HEK293 (cell line): ENCODE measurements at regions not wholly inside any gene's neighbourhood (a gene's known extent, or its start where the extent isn't known, plus 50 kb on each side); places are given as distances from the start of the nearest gene placed in this dataset.

Experiments
- CTCF ChIA-PET: fragments of 350-600 bp; formaldehyde crosslinking; extraction: SDS; loops from one replicate; lab custom pipeline; 2021; ENCODE audit warnings: antibody characterized with exemption; lab: Yijun Ruan, JAX
- POLR2A ChIA-PET: fragments of 300-600 bp; formaldehyde crosslinking; extraction: SDS; loops from one replicate; lab custom pipeline; 2020; ENCODE audit warnings: antibody characterized with exemption, inconsistent platforms; lab: Yijun Ruan, JAX
- H3K27ac ChIP-seq: fragments of 200-500 bp; sonication (Bioruptor generic); 2 replicates; pipeline ENCODE4 v1.5.1; 2014; ENCODE audit warnings: low read depth, low read length, control low read depth, inconsistent platforms; ENCODE audit errors: extremely low read depth
- H3K36me3 ChIP-seq, 2 experiments: fragments of 200-500 bp in 1 of 2; sonication (Bioruptor generic) in 1 of 2; 1 replicate in 1 of 2; 2 replicates in 1 of 2; pipeline ENCODE4 v1.5.1; 2014 to 2017; ENCODE audit warnings: inconsistent platforms in 2 of 2, low read length in 2 of 2; ENCODE audit not compliant: control insufficient read depth in 2 of 2, insufficient read depth in 1 of 2
- H3K4me1 ChIP-seq: fragments of 200-500 bp; sonication (Bioruptor generic); 2 replicates; pipeline ENCODE4 v1.5.1; 2014; ENCODE audit warnings: mild to moderate bottlenecking, low read length, inconsistent platforms; ENCODE audit not compliant: control insufficient read depth, insufficient read depth
- H3K4me3 ChIP-seq: 2 replicates; pipeline ENCODE4 v1.5.1; 2011; ENCODE audit warnings: low read depth, mild to moderate bottlenecking, control low read depth, low read length, moderate library complexity
- H3K9me3 ChIP-seq: fragments of 200-500 bp; sonication (Bioruptor generic); 2 replicates; pipeline ENCODE4 v1.5.1; 2014; ENCODE audit warnings: low read depth, low read length, inconsistent platforms; ENCODE audit not compliant: control insufficient read depth, insufficient read depth
- AEBP2 ChIP-seq: fragments of 450-650 bp; formaldehyde crosslinking; IDR thresholded peaks from 2 replicates; pipeline ENCODE4 v1.5.1; 2016; ENCODE audit warnings: missing biosample characterization, missing genetic modification characterization, borderline replicate concordance
- CTCF ChIP-seq: fragments of 450-650 bp; formaldehyde crosslinking; IDR thresholded peaks from 2 replicates; pipeline ENCODE4 v1.5.1; 2016; ENCODE audit warnings: missing biosample characterization, missing genetic modification characterization
- REPIN1 ChIP-seq: fragments of 450-650 bp; formaldehyde crosslinking; IDR thresholded peaks from 2 replicates; pipeline ENCODE4 v1.5.1; 2017; ENCODE audit warnings: missing biosample characterization, missing genetic modification characterization, low read depth
- ZBTB44 ChIP-seq: fragments of 450-650 bp; IDR thresholded peaks from 2 replicates; pipeline ENCODE4 v1.5.1; 2018; ENCODE audit warnings: missing biosample characterization, mild to moderate bottlenecking, missing genetic modification characterization
- ZBTB49 ChIP-seq: fragments of 450-650 bp; formaldehyde crosslinking; IDR thresholded peaks from 2 replicates; pipeline ENCODE4 v1.5.1; 2016; ENCODE audit warnings: missing biosample characterization, missing genetic modification characterization, low read depth
- ZNF114 ChIP-seq: fragments of 450-650 bp; formaldehyde crosslinking; IDR thresholded peaks from 2 replicates; pipeline ENCODE4 v1.5.0; 2017; ENCODE audit warnings: missing biosample characterization, missing genetic modification characterization
- ZNF133 ChIP-seq: fragments of 450-650 bp; formaldehyde crosslinking; IDR thresholded peaks from 2 replicates; pipeline ENCODE4 v1.5.1; 2016; ENCODE audit warnings: missing biosample characterization, missing genetic modification characterization
- ZNF202 ChIP-seq: fragments of 450-650 bp; formaldehyde crosslinking; IDR thresholded peaks from 2 replicates; pipeline ENCODE4 v1.5.1; 2016; ENCODE audit warnings: missing biosample characterization, missing genetic modification characterization, borderline replicate concordance
- ZNF211 ChIP-seq: fragments of 450-650 bp; formaldehyde crosslinking; IDR thresholded peaks from 2 replicates; pipeline ENCODE4 v1.5.1; 2016; ENCODE audit warnings: low read depth, missing biosample characterization, missing genetic modification characterization
- ZNF48 ChIP-seq: fragments of 450-650 bp; formaldehyde crosslinking; IDR thresholded peaks from 2 replicates; pipeline ENCODE4 v1.5.1; 2016; ENCODE audit warnings: missing biosample characterization, missing genetic modification characterization
- ZNF518A ChIP-seq: fragments of 450-650 bp; formaldehyde crosslinking; conservative IDR thresholded peaks from 2 replicates; pipeline ENCODE4 v1.5.1; 2016; ENCODE audit warnings: low read depth, missing biosample characterization, missing genetic modification characterization
- ZNF544 ChIP-seq: fragments of 450-650 bp; formaldehyde crosslinking; IDR thresholded peaks from 2 replicates; pipeline ENCODE4 v1.5.0; 2017; ENCODE audit warnings: missing biosample characterization, missing genetic modification characterization
- ZNF548 ChIP-seq: fragments of 450-650 bp; formaldehyde crosslinking; IDR thresholded peaks from 2 replicates; pipeline ENCODE4 v1.5.1; 2016; ENCODE audit warnings: missing biosample characterization, missing genetic modification characterization
- ZNF558 ChIP-seq: fragments of 450-650 bp; formaldehyde crosslinking; IDR thresholded peaks from 2 replicates; pipeline ENCODE4 v1.5.1; 2016; ENCODE audit warnings: missing biosample characterization, missing genetic modification characterization
- ZNF76 ChIP-seq: fragments of 450-650 bp; formaldehyde crosslinking; IDR thresholded peaks from 2 replicates; pipeline ENCODE4; 2016; ENCODE audit warnings: low read depth, missing biosample characterization, missing genetic modification characterization, borderline replicate concordance
- ZSCAN16 ChIP-seq: fragments of 450-650 bp; formaldehyde crosslinking; IDR thresholded peaks from 2 replicates; pipeline ENCODE4 v1.5.1; 2016; ENCODE audit warnings: missing biosample characterization, missing genetic modification characterization
- ZSCAN4 ChIP-seq: fragments of 450-650 bp; formaldehyde crosslinking; IDR thresholded peaks from 2 replicates; pipeline ENCODE4 v1.5.1; 2017; ENCODE audit warnings: missing biosample characterization, missing genetic modification characterization

- CTCF ChIA-PET = interaction anchor here (0.7 kb wide), 1 partner anchor 1581 kb away, joined by 3 read pairs; no protein-coding TSS in a partner anchor
These were observed 382.4 kb upstream of the SMIM21 start for GRCh38 chr18:75809926-75810255.

GRCh38 chr18:75809151-75809925 lies 381.8 kb upstream of the SMIM21 start:
- H3K9me3 ChIP-seq = no peaks in the 10 kb centered on the region
- no peak overlapping the region for H3K4me3 ChIP-seq
- TF ChIP-seq ZSCAN16 (tag by site-specific recombination) (no peak), ZNF211 (tag by site-specific recombination) (no peak), ZNF558 (no peak), ZNF114 (tag by site-specific recombination) (no peak)
- peaks cover 4% of the 10 kb centered on the region; the same call in 1 of the 2 replicates for H3K4me1 ChIP-seq
- H3K27ac ChIP-seq = no peak overlapping the region
- POLR2A ChIA-PET = no interaction called here
- CTCF ChIA-PET = no interaction called here
- H3K36me3 ChIP-seq = no peaks in the 10 kb centered on the region

More at GRCh38 chr18:75809926-75810255, 382.4 kb upstream of the SMIM21 start:
- POLR2A ChIA-PET = no interaction called here
- Histone ChIP-seq H3K36me3 (no peaks in the 10 kb centered on the region), H3K9me3 (no peaks in the 10 kb centered on the region), H3K4me3 (no peak overlapping the region), H3K4me1 (peaks cover 4% of the 10 kb centered on the region; the same call in 1 of the 2 replicates), H3K27ac (no peak overlapping the region)
- TF ChIP-seq ZBTB44 (no peak), ZNF48 (tag by site-specific recombination) (no peak), ZNF544 (tag by site-specific recombination) (no peak), ZNF133 (no peak), ZBTB49 (tag by site-specific recombination) (no peak), ZNF202 (tag by site-specific recombination) (no peak), AEBP2 (no peak), ZNF76 (tag by site-specific recombination) (no peak)

GRCh38 chr18:75805265-75805664 lies 377.8 kb upstream of the SMIM21 start:
- Histone ChIP-seq H3K9me3 (no peaks in the 10 kb centered on the region), H3K4me1 (no peaks in the 10 kb centered on the region), H3K27ac (no peak overlapping the region), H3K36me3 (no peaks in the 10 kb centered on the region), H3K4me3 (no peak overlapping the region)
- POLR2A ChIA-PET = no interaction called here
- CTCF ChIA-PET = interaction anchor here (0.6 to 1.0 kb wide), 3 partner anchors 17 to 635 kb away, joined by 3 to 6 read pairs (median 5); no protein-coding TSS in a partner anchor
- no peak for TF ChIP-seq ZNF518A (tag by site-specific recombination)
- no peak for TF ChIP-seq ZNF548 (tag by site-specific recombination)
- TF ChIP-seq REPIN1 (tag by site-specific recombination) = no peak
- TF ChIP-seq CTCF (tag by site-specific recombination) = no peak
- no peak for TF ChIP-seq ZSCAN4 (tag by site-specific recombination)
